PC-9 (cell line): ENCODE measurements at regions not wholly inside any gene's neighbourhood (a gene's known extent, or its start where the extent isn't known, plus 50 kb on each side); places are given as distances from the start of the nearest gene placed in this dataset.

ENCODE experiments used
- EZH2 ChIP-seq: fragments of 200-600 bp; sonication (generic); IDR thresholded peaks from 2 replicates; pipeline ENCODE4 v1.8.0; 2017; ENCODE audit warnings: antibody characterized with exemption, low read depth
- TF ChIP-seq, protein P1 (sequence below): fragments of 200-600 bp; sonication (generic); conservative IDR thresholded peaks from 2 replicates; pipeline ENCODE4 v1.6.1; 2017; ENCODE audit warnings: mixed run types, antibody characterized with exemption, mild to moderate bottlenecking, moderate library complexity

DNA sequence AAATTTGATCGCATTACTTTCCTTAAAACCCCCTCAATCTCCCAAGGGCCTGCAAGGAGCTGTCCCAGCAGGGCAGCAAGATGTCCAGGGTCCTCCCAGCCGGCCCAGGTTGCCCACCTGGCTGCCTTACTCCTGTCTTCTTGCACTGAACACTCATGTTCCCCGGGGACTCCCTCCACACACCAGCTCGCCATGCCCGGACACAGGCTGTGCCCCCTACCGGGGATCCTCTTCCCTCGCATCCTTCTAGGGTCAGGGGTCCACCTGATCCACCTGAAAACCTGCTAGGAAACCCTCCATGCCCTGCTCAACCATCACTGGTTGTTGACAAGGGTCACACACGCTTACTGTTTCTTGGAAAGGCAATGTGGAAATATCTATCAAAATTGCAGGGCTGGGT is 172.0 kb upstream of the MSX2 start:
- no peak for TF ChIP-seq EZH2
- TF ChIP-seq, protein P1, sequence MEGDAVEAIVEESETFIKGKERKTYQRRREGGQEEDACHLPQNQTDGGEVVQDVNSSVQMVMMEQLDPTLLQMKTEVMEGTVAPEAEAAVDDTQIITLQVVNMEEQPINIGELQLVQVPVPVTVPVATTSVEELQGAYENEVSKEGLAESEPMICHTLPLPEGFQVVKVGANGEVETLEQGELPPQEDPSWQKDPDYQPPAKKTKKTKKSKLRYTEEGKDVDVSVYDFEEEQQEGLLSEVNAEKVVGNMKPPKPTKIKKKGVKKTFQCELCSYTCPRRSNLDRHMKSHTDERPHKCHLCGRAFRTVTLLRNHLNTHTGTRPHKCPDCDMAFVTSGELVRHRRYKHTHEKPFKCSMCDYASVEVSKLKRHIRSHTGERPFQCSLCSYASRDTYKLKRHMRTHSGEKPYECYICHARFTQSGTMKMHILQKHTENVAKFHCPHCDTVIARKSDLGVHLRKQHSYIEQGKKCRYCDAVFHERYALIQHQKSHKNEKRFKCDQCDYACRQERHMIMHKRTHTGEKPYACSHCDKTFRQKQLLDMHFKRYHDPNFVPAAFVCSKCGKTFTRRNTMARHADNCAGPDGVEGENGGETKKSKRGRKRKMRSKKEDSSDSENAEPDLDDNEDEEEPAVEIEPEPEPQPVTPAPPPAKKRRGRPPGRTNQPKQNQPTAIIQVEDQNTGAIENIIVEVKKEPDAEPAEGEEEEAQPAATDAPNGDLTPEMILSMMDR = no peak
